NCI-H82 (cell line): ENCODE measurements at regions not wholly inside any gene's neighbourhood (a gene's known extent, or its start where the extent isn't known, plus 50 kb on each side); places are given as distances from the start of the nearest gene placed in this dataset.

Source experiments
- DNase-seq: peaks from one replicate; lab custom pipeline; 2025; lab: John Stamatoyannopoulos, UW

GRCh38 chr1:164141797-164142196, 417.2 kb upstream of the PBX1 start:
- DNase-seq = no peak

- no peak for DNase-seq
Observed at GRCh38 chr1:164154622-164155021, 404.4 kb upstream of the PBX1 start.

- peak; percentile 97 for DNase-seq
Observed at GRCh38 chr1:164155347-164155746, 403.6 kb upstream of the PBX1 start.

- DNase-seq = no peak
Observed at GRCh38 chr1:164163289-164163849, 395.6 kb upstream of the PBX1 start.

GRCh38 chr1:164165466-164165865, 393.5 kb upstream of the PBX1 start:
- DNase-seq = no peak

GRCh38 chr1:164166454-164166853, 392.5 kb upstream of the PBX1 start:
- peak; percentile 52 for DNase-seq

- DNase-seq = no peak
Observed at GRCh38 chr1:164177118-164177517, 381.9 kb upstream of the PBX1 start.

GRCh38 chr1:164180824-164181223, 378.2 kb upstream of the PBX1 start:
- no peak for DNase-seq

GRCh38 chr1:164183854-164184635, 374.9 kb upstream of the PBX1 start:
- DNase-seq = no peak

- no peak for DNase-seq
Observed at GRCh38 chr1:164186881-164187280, 372.1 kb upstream of the PBX1 start.

- peak; percentile 51 for DNase-seq
Observed at GRCh38 chr1:164188497-164188896, 370.5 kb upstream of the PBX1 start.

- no peak for DNase-seq
Observed at GRCh38 chr1:164191191-164191590, 367.8 kb upstream of the PBX1 start.

- no peak for DNase-seq
Observed at GRCh38 chr1:164210211-164210739, 348.7 kb upstream of the PBX1 start.

GRCh38 chr1:164223378-164223777, 335.6 kb upstream of the PBX1 start:
- no peak for DNase-seq

GRCh38 chr1:164225011-164225410, 334.0 kb upstream of the PBX1 start:
- DNase-seq = no peak

- DNase-seq = no peak
Observed at GRCh38 chr1:164226977-164227376, 332.0 kb upstream of the PBX1 start.

- DNase-seq = no peak
Observed at GRCh38 chr1:164228928-164229327, 330.1 kb upstream of the PBX1 start.

- DNase-seq = no peak
Observed at GRCh38 chr1:164233149-164233548, 325.8 kb upstream of the PBX1 start.

GRCh38 chr1:164240081-164240480, 318.9 kb upstream of the PBX1 start:
- DNase-seq = peak; percentile 58

GRCh38 chr1:164250365-164250764, 308.6 kb upstream of the PBX1 start:
- DNase-seq = no peak

- DNase-seq = no peak
Observed at GRCh38 chr1:164256456-164256855, 302.5 kb upstream of the PBX1 start.

GRCh38 chr1:164261691-164262240, 297.2 kb upstream of the PBX1 start:
- DNase-seq = no peak

GRCh38 chr1:164263540-164263939, 295.4 kb upstream of the PBX1 start:
- DNase-seq = no peak
